ENCODE measurements at regions not wholly inside any gene's neighbourhood (a gene's known extent, or its start where the extent isn't known, plus 50 kb on each side); places are given as distances from the start of the nearest gene placed in this dataset.
"Not testable (repeated sequence)": the region's sequence is repeated elsewhere in the genome, so short reads cannot be mapped to it uniquely, and the experiment has no call there.

DNA sequence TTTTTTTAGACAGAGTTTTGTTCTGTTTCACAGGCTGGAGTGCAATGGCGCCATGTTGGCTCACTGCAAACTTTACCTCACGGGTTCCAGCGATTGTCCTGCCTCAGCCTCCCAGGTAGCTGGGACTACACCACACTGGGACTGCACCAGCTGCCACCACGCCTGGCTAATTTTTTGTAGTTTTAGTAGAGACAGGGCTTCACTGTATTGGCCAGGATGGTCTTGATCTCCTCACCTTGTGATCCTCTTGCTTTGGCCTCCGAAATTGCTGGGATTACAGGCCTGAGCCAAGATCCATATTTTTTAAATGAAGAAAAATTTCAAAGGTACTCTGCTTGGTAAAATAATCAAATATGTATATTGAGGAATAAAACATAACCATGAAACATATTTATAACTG is 195.8 kb upstream of the TPTE start:
- DNase-seq (ENCODE audit: low read depth); H3K4me3 ChIP-seq (ENCODE audit: low read depth, low read length): not testable (repeated sequence)

GRCh38 chr21:10326146-10326545 is 195.2 kb upstream of the TPTE start:
- H3K4me3 ChIP-seq (ENCODE audit: low read depth, low read length); DNase-seq (ENCODE audit: low read depth): not testable (repeated sequence)

DNA sequence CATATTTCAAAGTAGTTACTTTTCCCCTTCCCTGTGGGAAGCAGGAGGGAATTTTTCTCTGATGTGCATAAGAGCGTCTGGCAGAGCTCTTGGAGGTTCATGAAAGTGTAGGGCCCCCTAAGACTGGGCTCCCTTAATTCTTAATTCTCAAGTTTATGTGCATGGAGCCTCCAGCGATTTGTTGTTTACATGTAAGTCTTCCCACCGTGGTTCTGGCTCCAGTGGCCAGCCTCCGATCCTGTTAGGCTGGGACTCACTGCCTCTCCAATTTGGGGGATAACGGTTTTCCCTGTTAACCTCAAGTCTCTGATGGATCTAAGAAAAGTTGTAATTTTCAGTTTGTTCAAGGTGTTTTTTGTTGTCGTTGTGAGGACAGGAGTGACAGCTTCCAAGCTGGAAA is 192.7 kb upstream of the TPTE start:
- DNase-seq (ENCODE audit: low read depth); H3K4me3 ChIP-seq (ENCODE audit: low read depth, low read length): not testable (repeated sequence)

DNA sequence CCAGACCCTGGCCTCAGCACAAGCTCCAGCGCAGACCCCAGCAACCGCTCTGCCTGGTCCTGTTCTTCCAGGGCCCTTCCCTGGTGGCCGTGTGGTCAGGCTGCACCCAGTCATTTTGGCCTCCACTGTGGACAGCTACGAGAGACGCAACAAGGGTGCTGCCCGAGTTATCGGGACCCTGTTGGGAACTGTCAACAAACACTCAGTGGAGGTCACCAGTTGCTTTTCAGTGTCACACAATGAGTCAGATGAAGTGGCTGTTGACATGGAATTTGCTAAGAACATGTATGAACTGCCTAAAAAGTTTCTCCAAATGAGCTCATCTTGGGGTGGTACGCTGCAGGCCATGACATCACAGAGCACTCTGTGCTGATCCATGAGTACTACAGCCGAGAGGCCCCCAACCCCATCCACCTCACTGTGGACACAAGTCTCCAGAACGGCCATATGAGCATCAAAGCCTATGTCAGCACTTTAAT is 190.7 kb upstream of the TPTE start:
- H3K4me3 ChIP-seq (ENCODE audit: low read depth, low read length); DNase-seq (ENCODE audit: low read depth): not testable (repeated sequence)

DNA sequence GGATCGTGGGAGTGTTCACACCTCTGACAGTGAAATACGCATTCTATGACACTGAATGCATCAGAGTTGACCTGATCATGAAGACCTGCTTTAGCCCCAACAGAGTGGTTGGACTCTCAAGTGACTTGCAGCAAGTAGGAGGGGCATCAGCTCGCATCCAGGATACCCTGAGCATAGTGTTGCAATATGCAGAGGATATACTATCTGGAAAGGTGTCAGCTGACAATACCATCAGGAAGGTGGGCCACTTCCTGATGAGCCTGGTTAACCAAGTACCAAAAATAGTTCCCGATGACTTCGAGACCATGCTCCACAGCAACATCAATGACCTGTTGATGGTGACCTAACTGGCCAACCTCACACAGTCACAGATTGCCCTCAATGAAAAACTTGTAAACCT is 190.2 kb upstream of the TPTE start:
- not testable (repeated sequence) for H3K4me3 ChIP-seq (ENCODE audit: low read depth, low read length); DNase-seq (ENCODE audit: low read depth)

GRCh38 chr21:10332935-10333334 is 188.4 kb upstream of the TPTE start:
- not testable (repeated sequence) for H3K4me3 ChIP-seq (ENCODE audit: low read depth, low read length); DNase-seq (ENCODE audit: low read depth)

- DNase-seq (ENCODE audit: low read depth); H3K4me3 ChIP-seq (ENCODE audit: low read depth, low read length): not testable (repeated sequence)
Measured at GRCh38 chr21:10334391-10334790, 187.0 kb upstream of the TPTE start.

- not testable (repeated sequence) for H3K4me3 ChIP-seq (ENCODE audit: low read depth, low read length); DNase-seq (ENCODE audit: low read depth)
Measured at GRCh38 chr21:10342261-10342956, 179.0 kb upstream of the TPTE start.

GRCh38 chr21:10343146-10343935 is 178.0 kb upstream of the TPTE start:
- not testable (repeated sequence) for DNase-seq (ENCODE audit: low read depth); H3K4me3 ChIP-seq (ENCODE audit: low read depth, low read length)

DNA sequence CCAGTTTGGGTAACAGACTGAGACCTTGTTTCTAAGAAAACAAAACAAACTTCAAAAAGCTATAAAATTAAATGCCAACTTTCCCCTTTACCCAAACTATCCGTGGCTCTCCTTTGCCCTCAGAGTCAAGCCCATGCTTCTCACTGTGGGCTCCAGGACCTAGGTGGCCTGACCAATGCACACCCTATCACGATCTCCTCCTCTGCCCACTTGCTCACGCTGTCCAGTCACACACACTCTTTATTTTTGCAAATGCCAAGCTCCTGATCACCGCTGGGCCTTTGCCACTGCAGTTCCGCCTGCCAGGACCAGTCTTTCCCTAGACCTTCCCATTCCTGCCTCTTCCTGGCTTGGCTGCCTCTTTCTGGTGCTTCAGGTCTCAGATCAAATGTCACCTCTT is 177.1 kb upstream of the TPTE start:
- not testable (repeated sequence) for DNase-seq (ENCODE audit: low read depth); H3K4me3 ChIP-seq (ENCODE audit: low read depth, low read length)

GRCh38 chr21:10345178-10345612 is 176.2 kb upstream of the TPTE start:
- not testable (repeated sequence) for H3K4me3 ChIP-seq (ENCODE audit: low read depth, low read length); DNase-seq (ENCODE audit: low read depth)

- DNase-seq (ENCODE audit: low read depth); H3K4me3 ChIP-seq (ENCODE audit: low read depth, low read length): not testable (repeated sequence)
Measured at GRCh38 chr21:10346249-10346648, 175.1 kb upstream of the TPTE start.

DNA sequence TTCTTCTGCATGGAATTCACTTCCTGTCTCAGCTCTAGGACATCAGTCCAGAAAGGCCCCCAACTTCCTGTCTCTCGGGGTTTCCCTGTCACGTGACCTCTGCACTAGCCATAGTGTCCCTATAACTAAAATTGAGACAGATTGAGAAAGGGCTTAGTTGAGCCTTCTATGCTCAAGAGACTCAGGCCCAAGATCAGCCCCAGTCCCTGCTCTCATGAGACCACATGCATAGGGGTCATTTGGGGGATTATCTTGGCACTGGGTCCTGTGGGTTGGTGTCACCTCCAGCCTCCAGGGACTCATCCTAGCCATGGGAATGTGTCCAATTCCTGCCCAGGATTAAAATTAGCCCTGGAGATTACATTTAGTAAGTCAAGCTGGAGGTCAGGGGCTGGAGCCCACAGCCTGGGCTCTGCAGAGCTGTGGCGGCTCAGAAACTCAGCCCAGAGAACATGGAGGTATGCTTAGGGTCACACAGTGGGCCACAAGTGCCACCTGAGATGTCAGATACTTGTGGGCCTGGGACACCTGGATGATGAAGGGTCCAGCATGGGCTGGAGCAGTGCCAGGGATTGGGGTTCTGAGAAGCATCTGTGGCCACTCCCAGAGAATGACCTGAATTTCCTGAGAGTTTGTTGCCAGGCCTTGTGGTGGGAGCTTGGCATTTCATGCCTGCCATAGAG is 174.3 kb upstream of the TPTE start:
- H3K4me3 ChIP-seq (ENCODE audit: low read depth, low read length); DNase-seq (ENCODE audit: low read depth): not testable (repeated sequence)

DNA sequence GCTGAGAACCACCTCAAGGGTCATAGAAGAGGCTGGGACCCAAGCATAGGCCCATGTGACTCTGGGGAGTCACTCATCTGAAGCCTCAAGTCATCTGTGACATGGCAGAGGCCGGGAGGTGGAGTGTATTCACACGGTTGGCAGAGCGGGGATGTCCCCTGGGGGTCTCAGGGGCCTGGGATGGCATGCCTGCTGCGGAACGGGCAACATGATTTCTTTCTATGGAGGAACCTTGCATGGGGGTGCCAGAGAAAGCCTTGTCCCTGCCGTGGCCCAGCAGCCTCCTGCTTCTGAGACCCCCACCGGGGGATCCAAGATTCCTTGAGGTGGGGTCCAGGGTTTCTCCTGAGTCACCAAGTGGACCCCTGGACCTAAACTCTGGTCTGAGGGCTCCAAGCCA is 173.7 kb upstream of the TPTE start:
- H3K4me3 ChIP-seq (ENCODE audit: low read depth, low read length); DNase-seq (ENCODE audit: low read depth): not testable (repeated sequence)

DNA sequence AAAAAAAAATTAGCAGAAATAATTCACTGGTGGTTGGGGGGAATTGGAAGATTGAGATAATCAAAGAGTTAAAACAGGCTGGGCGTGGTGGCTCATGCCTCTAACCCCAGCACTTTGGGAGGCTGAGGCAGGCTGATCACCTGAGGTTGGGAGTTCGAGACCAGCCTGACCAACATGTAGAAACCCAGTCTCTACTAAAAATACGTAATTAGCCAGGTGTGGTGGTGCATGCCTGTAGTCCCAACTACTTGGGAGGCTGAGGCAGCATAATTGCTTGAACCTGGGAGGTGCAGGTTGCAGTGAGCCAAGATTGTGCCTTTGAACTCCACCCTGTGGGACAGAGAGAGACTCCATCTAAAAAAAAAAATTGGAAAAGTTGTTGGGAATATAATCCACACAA is 173.2 kb upstream of the TPTE start:
- H3K4me3 ChIP-seq (ENCODE audit: low read depth, low read length); DNase-seq (ENCODE audit: low read depth): not testable (repeated sequence)

DNA sequence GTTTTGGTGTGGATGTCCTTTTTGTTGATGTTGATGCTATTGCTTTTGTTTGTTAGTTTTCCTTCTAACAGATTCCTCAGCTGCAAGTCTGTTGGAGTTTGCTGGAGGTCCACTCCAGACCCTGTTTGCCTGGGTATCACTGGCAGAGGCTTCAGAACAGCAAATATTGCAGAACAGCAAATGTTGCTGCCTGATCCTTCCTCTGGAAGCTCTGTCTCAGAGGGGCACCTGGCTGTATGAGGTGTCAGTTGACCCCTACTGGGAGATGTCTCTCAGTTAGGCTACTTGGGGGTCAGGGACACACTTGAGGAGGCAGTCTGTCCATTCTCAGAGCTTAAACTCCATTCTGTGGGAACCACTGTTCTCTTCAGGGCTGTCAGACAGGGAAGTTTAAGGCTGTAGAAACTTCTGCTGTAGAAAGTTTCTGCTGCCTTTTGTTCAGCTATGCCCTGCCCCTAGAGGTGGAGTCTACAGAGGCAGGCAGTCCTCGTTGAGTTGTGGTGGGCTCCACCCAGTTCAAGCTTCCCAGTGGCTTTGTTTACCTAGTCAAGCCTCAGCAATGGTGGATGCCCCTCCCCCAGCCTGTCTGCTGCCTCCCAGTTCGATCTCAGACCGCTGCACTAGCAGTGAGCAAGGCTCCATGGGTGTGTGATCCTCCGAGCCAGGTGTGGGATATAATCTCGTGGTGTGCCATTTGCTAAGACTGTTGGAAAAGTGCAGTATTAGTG is 166.4 kb upstream of the TPTE start:
- not testable (repeated sequence) for DNase-seq (ENCODE audit: low read depth); H3K4me3 ChIP-seq (ENCODE audit: low read depth, low read length)

GRCh38 chr21:10359120-10359519 is 162.3 kb upstream of the TPTE start:
- not testable (repeated sequence) for H3K4me3 ChIP-seq (ENCODE audit: low read depth, low read length)

DNA sequence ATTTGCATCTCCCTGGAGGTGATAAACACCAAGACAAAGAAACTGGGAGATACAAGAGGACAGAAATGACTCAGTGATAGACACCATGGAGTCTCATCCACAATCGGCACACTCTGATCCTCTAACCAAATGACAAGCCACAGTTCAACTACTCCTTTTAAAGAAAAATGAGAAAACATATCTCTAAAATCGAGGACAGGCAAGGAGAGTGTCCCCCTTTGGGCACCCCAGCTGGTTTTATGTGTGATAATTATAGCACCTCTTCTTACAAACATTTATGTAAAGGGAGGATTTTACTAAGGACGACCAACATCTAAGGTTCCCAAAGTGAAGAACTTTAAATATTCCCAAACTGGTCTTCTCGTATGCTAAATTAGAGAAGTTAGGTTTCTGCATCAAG is 161.5 kb upstream of the TPTE start:
- DNase-seq (ENCODE audit: low read depth); H3K4me3 ChIP-seq (ENCODE audit: low read depth, low read length): not testable (repeated sequence)

More at GRCh38 chr21:10359120-10359519, 162.3 kb upstream of the TPTE start:
- not testable (repeated sequence) for DNase-seq (ENCODE audit: low read depth)
